ENCODE measurements at regions not wholly inside any gene's neighbourhood (a gene's known extent, or its start where the extent isn't known, plus 50 kb on each side); places are given as distances from the start of the nearest gene placed in this dataset.

DNA sequence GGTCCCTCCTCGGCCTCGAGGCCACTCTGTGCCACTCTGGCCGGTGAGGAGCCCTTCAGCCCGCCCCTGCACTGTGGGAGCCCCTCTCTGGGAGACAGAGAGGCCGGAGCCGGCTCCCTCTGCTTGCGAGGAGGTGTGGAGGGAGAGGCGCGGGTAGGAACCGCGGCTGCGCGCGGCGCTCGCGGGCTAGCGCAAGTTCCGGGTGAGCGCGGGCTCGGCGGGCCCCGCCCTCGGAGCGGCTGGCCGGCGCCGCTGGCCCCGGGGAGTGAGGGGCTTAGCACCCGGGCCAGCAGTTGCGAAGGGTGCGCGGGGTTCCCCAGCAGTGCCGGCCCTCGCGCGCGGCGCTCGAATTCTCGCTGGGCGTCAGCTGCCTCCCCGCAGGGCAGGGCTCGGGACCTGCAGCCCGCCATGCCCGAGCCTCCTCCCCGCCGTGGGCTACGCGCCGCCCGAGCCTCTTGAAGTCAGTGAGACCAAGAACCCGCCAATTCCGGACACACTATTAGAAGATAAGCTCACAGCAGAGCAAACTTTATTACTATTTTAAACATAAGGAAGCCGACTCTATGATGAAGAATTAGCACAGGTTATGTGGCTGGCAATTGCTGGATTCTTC, 825.8 kb upstream of the FANCL start:
- no peak for DNase-seq (ENCODE audit: low read depth in 2 of 2, low spot score in 1 of 2)

DNA sequence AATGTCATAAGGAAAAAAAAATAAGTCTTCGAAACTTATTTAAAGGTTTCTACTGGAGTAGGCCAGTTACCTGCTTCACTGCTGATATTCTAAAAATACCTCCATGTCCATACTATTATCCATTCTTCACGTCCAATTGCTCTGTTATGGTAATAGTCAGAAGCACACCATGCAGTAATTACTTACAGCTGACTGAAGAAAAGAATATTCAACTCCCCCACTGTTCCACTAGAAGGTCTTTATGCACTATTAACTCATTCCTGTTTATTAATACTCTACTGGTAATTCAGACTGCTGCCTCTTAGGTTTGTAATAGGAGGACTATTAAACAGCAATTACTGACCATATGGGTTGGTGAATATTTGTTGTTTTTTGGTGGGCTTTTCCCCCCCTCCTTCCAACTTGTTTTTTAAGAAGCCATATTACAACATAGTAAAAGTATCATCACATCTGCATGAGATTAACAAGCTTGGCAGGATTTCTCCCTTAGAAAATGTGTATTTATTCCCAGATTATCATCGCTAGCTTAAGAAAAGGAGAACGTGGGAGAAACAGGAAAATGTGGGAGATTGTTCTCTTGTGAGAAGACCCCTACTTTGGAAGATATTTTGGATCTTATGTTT, 806.4 kb upstream of the FANCL start:
- DNase-seq (ENCODE audit: low read depth in 2 of 2, low spot score in 1 of 2), result no peak

DNA sequence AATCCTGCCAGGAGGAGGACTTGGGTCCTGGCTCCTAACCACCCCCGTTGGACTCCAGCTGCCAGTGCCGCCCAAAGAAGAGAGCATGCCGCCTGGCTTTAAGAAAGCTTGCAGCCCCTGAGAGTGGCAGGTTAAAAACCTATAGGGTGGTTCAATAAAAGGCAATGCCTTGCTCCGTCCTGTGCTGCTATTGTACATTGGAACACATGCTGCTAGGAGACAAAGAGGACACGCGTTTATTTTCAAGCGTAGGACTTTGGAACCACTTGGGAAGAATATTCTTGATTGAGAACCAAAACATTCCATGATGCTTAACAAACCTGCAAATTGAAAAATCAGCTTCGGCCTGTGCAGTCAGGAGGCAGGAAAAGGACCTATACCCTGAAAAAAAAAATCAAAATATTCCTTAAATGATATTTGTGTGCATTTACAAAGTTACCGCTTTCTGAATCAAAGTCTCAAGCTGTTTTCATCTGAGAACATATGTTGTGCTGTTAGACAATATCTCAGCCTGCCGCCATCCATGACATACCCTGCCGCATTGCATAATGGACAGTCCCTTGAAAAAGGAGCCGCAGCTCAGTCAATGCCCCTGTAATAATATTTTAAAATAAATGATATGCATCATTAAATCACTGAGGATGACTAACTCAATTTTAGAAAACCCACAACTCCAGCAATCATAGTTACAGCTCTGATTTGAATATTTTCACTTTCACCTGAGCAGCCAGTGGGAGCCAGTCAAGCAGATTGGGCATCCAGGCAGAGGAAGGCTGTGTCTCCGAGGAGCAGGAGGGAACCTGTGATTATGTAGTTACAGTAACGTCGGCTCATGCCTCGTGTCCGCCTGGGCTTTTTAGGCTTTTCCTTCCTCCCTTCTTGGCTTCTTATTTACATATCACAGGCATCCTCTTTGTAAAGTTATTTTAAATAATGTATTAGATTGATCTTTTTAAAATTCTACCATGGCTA, 805.6 kb upstream of the FANCL start:
- DNase-seq (ENCODE audit: low read depth in 2 of 2, low spot score in 1 of 2), result no peak

DNA sequence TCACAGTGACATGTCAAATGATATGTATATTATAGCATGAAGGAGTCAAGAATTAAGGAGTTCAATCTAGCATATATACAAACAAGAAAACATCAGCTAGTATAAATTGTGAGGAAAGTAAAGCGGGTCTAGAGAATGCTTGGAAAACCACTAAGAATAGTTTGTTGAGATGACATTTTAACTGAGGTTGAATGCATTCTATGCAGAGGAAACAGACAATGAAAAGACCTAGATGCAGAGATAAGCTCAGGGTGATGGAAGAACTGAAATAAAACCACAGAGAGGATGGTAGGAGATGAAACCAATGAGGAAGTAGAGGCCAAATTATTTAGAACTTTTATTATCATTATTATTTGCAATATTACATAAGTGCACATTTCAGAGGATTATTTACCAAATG, 803.6 kb upstream of the FANCL start:
- DNase-seq (ENCODE audit: low read depth in 2 of 2, low spot score in 1 of 2), result no peak

DNA sequence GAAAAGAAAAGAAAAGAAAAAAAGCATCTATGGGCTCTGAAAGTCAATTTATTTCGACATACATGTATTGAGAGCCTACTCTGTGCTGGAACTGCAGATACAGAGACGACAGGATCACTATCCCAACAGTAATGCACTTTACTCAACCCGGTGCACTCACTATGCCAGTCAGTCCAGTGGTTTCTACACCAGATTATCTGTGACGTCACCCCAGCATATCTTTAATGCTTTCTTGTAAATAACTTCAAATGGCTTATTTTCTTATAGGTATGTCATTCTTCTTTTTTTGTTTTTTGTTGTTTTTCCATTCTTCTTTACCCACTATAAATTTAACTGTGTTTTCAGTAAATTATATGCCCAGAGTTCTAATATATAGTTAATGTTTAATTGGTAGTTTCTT, 800.0 kb upstream of the FANCL start:
- DNase-seq (ENCODE audit: low read depth in 2 of 2, low spot score in 1 of 2), result no peak

DNA sequence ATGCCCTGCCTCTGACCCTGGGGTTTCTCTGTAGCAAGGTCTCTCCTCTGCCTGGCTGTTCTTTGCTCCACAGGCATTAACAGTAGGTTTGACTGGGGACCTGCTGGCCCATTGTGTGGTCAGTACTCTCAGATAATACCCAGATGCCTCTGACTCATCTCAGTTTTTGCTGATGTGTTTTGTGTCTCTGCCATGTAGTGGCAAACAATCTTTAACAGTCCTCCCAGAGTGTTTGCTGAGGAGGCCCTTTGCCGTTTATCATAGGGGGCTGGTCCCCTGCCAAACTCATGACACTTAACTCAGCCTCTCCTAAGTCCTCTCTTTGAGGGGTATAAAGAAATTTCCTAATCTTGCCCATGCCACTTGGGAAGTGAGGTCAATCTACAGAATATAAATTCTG, 793.7 kb upstream of the FANCL start:
- no peak for DNase-seq (ENCODE audit: low read depth in 2 of 2, low spot score in 1 of 2)

DNA sequence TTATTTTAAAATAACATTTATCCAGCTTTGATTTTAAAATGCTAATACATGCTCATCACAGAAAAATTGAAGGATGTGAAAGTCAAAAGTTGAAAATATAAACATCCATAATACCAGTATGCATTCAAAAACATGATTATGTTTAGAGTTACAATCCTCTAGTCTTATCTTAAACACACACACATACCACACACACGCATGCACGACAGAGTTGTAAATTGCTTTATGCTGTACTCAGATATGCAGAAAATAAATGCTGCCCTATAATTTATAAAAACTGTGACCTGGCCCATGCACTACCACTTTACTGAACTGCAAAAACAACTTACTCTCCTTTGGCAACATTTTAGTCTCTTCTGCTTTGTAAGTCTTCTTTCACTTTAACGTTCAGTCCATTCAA, 793.0 kb upstream of the FANCL start:
- no peak for DNase-seq (ENCODE audit: low read depth in 2 of 2, low spot score in 1 of 2)

DNA sequence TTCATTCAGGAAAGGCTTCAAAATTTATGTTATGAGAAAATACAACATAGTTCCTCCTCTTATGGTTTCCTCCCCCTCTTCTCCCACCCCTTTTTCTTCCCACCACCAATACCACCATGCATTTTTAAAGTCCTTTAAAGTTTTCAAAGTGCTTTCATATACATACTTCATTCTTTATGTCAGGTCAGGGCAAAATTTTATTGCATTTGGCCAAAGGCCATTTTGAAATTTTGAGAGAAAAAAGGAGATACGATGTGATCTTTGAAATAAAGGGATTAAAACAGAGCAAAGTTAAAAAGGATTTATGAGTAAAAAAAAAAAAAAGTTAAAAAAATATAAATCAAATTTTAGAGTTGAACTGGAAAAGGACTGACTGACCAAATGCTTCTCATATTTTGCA, 792.5 kb upstream of the FANCL start:
- DNase-seq (ENCODE audit: low read depth in 2 of 2, low spot score in 1 of 2), result no peak

DNA sequence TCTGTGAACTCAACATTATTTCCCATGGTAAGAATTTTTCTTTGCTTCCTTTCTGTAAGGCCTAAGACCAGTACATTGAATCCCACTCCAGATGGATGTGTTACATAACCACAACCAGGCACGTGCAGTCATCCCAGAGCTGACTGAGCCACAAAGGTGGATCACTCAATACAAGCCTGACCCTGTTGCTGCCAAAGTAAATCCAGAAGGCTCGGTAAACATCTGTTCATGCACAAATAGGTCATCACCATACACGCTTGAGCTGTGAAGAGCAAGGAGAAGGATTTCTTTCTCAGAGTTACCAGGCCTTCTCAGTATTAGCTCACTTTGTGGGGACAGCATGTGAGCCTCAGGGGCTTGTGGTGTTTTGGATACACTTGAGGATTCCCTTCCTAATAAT, 791.4 kb upstream of the FANCL start:
- DNase-seq (ENCODE audit: low read depth in 2 of 2, low spot score in 1 of 2), result no peak

DNA sequence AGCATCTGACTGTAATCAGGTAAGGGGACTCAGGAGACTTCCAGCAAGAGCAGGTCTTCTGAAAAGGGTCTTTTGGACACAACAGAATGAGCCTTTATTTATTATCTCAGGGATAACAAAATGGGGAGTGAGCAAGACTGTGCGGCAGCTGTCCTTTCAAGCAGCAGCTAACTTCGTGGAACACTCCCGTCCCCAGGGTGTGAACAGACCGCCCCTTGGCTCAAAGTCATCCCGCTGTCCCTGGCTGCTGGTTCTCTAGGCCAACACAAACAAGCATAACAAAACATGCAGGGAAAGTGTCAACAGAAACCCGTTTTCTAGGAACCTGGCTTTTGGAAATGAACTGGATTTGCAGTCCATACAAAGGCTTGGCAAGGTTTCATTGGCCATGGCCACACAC, 787.9 kb upstream of the FANCL start:
- no peak for DNase-seq (ENCODE audit: low read depth in 2 of 2, low spot score in 1 of 2)

DNA sequence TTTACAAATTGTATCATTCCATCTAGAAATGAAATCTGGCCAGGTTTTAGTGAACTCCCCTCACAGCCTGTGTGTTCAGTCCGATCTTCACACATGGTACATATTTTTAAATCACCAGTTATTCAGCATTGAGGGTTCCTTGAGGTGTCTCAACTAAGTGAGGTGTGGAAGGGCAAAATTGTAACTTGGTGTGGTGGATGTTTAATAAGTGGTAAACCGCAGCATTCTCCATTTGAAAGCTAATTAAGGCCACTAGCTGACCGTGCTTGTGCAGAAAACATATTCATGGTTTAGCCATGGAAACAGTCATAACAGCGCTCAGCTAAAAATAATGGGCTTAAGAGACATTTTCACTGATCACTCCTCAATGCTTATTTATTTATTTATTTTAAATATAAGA, 786.2 kb upstream of the FANCL start:
- DNase-seq (ENCODE audit: low read depth in 2 of 2, low spot score in 1 of 2), result no peak

DNA sequence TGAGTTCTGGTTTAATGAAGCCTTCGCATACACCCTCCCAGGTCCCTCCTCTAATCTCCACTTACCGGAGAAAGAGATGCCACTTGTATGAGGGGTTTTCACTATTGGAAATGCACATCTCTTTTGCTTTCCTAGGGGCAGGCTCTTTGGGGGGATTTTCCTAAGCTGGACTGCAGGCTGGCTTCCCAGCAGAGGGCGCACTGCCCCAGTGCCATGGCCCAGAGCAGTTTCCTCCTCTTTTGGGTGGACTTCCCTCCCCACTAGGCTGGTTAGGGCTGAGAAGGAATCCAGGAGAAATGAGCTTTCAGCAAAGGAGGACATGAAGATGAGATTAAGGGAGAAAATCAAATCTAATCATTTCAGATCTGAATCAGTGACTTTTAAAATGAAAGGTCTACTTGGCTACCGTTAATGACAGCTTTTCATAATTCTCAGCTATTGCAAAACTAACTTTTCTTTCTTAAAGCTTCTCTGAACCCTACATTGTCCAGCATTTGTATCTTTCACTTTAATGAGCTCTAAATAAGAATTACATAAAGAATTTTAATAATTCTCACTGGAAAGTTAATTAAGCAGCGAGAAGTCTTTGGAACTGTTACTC, 784.1 kb upstream of the FANCL start:
- no peak for DNase-seq (ENCODE audit: low read depth in 2 of 2, low spot score in 1 of 2)

DNA sequence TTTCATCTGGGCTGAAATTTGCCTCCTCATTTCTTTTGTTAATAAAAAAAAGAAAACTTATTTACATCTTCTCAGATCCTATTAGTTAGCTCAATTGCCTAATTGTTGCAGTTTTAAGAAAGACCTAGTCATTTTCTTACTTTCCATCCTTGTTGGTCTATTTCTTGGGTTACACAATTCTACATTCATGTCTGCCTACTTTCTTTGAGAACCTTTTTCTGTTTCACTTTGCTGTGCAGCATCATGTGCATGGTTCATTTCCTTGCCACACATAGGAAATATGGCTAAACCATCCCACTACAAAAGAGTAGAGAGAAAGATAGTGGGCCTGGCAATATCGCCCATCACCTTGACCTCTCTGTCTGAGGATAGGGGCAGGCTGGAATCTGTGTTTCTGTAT, 780.7 kb upstream of the FANCL start:
- no peak for DNase-seq (ENCODE audit: low read depth in 2 of 2, low spot score in 1 of 2)

DNA sequence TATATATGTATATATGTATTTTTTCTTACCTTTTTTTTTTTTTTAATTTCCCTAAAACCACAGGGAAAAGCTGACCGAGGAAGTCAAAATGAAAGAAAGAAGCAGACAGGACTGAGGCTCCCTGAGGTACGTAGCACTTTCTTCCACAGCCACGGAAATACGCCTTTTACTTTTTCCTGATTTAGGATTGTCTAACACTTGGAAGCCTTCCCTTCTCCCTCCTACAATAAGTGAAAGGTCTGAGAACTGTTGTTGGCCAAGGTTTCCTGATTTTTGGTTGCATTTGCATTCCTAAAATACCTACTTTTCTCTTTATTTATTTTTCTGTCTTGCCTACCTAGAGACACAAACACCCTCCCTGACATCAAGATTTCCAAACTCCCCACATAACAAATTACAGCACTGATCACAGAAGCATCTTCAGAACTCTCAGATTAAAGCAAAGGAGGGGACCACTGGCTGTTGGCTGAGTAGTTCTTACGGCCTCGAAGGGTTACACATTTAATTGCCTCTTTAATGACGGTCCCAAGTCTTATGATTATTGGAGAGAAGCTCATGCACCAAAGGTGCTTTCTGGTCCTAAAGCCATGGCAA, 778.5 kb upstream of the FANCL start:
- no peak for DNase-seq (ENCODE audit: low read depth in 2 of 2, low spot score in 1 of 2)

DNA sequence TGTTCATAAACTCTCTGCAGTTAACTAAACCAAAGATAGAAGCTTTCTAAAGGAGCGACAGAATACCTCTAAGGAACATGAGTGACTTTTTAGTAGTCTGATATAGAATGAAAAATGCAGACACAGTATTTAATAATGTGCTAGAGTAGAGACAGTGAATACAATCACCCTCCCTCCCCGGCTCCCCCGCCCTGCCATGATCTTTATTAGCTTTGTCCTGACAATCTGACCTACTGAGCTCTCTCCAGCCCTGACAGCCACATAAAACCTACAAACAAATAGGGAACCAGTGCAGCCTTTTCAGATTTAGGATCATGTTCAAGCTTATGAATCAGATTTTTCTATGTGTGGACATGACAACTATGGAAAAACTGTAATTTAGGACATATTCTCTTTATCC, 777.6 kb upstream of the FANCL start:
- DNase-seq (ENCODE audit: low read depth in 2 of 2, low spot score in 1 of 2), result no peak

DNA sequence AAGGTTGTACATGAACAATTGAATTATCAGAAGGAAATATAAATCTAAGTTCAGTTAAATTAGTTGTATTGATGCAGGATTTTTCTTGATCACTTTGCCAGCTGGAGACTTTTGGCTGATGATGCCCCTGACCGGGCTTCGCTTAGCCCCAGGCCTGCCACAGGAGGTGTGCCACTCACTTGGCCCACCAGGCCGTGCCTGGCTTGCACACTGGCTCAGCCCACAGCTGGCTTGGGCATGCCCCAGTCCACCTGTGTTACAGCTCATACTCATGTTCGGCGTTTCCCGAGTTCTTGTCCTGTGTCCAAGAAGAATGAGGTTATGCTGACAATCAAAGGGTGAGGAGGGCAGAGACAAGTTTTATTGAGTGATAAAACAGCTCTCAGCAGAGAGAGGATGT, 773.9 kb upstream of the FANCL start:
- DNase-seq (ENCODE audit: low read depth in 2 of 2, low spot score in 1 of 2), result no peak

DNA sequence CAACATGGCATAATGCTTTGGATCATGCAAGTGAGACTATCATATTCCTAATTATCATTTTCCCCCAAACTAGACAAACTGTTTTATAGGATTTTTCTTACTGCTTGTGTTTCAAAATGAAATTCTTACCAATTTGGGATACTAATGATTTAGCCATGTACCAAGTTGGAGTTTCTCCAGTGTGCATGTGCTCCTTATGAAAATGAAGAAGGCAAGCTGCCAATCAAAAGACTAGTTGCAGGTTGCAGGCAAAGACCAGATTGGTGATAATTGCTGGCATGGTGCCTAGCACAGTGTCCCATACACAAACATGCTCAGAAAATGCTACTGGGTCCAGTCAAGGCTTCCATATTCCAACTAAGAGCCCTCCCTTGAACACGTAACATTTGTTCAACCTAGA, 771.8 kb upstream of the FANCL start:
- DNase-seq (ENCODE audit: low read depth in 2 of 2, low spot score in 1 of 2), result no peak

DNA sequence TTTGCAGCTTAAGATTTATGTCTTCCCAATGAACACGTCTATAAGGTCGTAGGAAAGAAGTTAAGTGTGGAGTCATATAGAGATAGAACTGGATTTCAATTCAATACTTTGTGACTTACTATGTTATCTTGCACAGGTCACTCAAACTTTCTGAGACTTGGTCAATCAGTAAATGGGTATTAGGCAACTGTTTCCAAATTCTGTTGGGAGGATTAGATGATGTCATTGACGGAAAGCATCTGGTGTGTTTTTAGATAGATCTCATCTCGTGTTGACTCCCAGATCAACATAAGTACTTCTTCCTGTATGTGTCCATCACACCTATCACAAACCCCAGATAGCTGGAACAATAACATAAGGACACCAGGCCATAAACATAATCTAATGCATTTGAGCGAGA, 771.1 kb upstream of the FANCL start:
- no peak for DNase-seq (ENCODE audit: low read depth in 2 of 2, low spot score in 1 of 2)

DNA sequence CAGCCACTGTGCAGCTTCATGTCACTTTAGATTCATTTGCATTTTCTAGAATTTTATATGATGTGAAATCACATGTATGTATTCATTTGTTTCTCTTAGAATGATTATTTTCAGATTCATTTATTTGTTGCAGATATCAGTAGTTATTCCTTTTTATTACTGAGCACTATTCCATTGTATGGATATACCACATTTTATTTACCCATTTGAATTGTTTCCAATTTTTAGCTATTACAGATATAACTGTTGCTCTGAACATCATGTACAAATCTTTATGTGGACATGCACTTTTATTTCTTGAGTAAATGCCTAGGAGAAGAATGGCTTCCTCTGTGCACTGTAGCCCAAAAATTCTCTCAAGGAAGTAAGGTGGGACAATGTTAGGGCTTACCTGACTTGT, 767.8 kb upstream of the FANCL start:
- DNase-seq (ENCODE audit: low read depth in 2 of 2, low spot score in 1 of 2), result no peak

DNA sequence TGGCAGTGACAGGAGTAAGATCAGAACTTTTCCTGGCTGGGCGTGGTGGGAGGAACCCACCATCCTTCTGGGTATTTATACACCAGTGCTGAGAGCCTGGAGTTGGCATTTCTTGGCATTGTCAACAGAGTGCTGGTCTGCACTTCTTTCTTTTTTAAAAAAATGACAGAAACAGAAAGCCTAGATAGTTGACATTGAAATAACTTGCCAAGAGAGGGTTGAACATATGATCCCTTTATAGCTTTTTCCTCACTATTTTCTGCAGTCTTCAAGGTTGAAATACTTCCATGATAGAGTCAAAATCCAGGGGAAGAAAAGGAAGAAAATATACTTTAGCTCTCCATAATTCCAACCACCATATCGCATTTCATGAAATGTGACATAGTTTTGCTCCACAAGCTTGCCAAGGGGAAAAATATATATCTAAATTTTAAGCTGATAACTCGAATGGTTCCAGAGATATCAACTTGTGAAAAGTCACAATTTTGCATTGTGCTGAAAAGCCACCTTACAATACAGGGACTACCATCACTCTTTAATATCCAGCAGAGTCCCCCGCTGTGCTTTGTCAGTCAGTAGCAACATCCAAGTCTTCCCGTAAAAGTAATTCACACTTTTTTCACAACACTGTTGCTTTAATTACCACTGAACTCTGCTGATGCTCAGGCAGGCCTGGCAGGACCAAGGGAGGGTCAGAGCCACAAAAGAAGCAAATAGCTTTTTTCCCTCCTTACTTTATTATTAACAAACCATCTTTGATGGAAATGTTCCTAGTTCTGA, 764.9 kb upstream of the FANCL start:
- no peak for DNase-seq (ENCODE audit: low read depth in 2 of 2, low spot score in 1 of 2)

DNA sequence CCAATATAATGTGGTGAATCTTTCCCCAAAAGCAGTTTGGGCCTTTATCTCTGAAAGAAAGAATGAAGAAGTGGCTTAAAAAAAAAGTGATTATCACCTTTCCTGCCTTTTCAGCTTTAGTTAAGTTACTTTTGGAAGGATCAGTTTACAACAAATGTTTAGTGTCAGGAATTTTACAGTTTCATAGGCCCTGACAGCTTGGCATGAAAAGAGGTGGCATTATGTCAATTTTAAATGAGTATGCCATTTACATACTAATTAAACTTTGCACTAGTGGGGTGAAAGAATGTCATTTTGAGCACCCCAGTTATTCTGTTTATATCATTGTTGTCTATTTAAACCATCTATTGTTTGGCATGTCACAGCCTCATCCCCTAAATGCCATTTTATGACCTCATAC, 763.5 kb upstream of the FANCL start:
- no peak for DNase-seq (ENCODE audit: low read depth in 2 of 2, low spot score in 1 of 2)
